H9 (cell line): ENCODE measurements at regions not wholly inside any gene's neighbourhood (a gene's known extent, or its start where the extent isn't known, plus 50 kb on each side); places are given as distances from the start of the nearest gene placed in this dataset.

ENCODE experiments used
- DNase-seq: peaks from one replicate; pipeline ENCODE4 v3.0.0-alpha.2; 2017
- H2AFZ ChIP-seq: one replicate; pipeline ENCODE4 v1.6.1; 2013; ENCODE audit warnings: mild to moderate bottlenecking, low read length, control low read depth, moderate library complexity
- H2AK5ac ChIP-seq: 2 replicates; pipeline ENCODE4 v1.6.1; 2013; ENCODE audit warnings: low read length, control low read depth, mixed read lengths; ENCODE audit not compliant: insufficient read length
- H2BK120ac ChIP-seq: one replicate; pipeline ENCODE4 v1.6.1; 2013; ENCODE audit warnings: low read depth, mild to moderate bottlenecking, low read length, control low read depth, inconsistent platforms; ENCODE audit not compliant: poor library complexity, severe bottlenecking
- H2BK12ac ChIP-seq: 2 replicates; pipeline ENCODE4 v1.6.1; 2013; ENCODE audit warnings: low read length, control low read depth, mixed read lengths, low read depth; ENCODE audit not compliant: insufficient read length
- H2BK15ac ChIP-seq: 2 replicates; pipeline ENCODE4 v1.6.1; 2013; ENCODE audit warnings: low read depth, low read length, control low read depth
- H2BK20ac ChIP-seq: one replicate; pipeline ENCODE4 v1.6.1; 2013; ENCODE audit warnings: low read depth, mild to moderate bottlenecking, low read length, control low read depth, inconsistent platforms; ENCODE audit not compliant: poor library complexity, severe bottlenecking
- H2BK5ac ChIP-seq: 2 replicates; pipeline ENCODE4 v1.6.1; 2013; ENCODE audit warnings: low read length, control low read depth, mixed read lengths; ENCODE audit not compliant: insufficient read length
- H3K14ac ChIP-seq: 2 replicates; pipeline ENCODE4 v1.6.1; 2013; ENCODE audit warnings: low read length, control low read depth; ENCODE audit not compliant: insufficient read depth
- H3K18ac ChIP-seq: 2 replicates; pipeline ENCODE4 v1.6.1; 2013; ENCODE audit warnings: low read depth, mild to moderate bottlenecking, mixed read lengths, low read length, control low read depth; ENCODE audit not compliant: insufficient read length
- H3K23ac ChIP-seq: 2 replicates; pipeline ENCODE4 v1.6.1; 2013; ENCODE audit warnings: low read length, control low read depth, mixed read lengths, low read depth; ENCODE audit not compliant: insufficient read length
- H3K23me2 ChIP-seq: 2 replicates; pipeline ENCODE4 v1.6.1; 2013; ENCODE audit warnings: low read depth, mild to moderate bottlenecking, mixed read lengths, low read length, control low read depth; ENCODE audit not compliant: insufficient read length, poor library complexity, severe bottlenecking
- H3K27ac ChIP-seq: 2 replicates; pipeline ENCODE4 v1.5.1; 2013; ENCODE audit warnings: low read length, control low read depth, mixed read lengths, low read depth; ENCODE audit not compliant: insufficient read length
- H3K27me3 ChIP-seq: 2 replicates; pipeline ENCODE4 v1.6.1; 2013; ENCODE audit warnings: low read length, control low read depth, inconsistent platforms; ENCODE audit not compliant: insufficient read depth
- H3K4ac ChIP-seq: 2 replicates; pipeline ENCODE4 v1.6.1; 2013; ENCODE audit warnings: low read depth, mild to moderate bottlenecking, control low read depth, inconsistent platforms, low read length, moderate library complexity
- H3K4me1 ChIP-seq: 2 replicates; pipeline ENCODE4 v1.6.1; 2013; ENCODE audit warnings: low read length, control low read depth, inconsistent platforms; ENCODE audit not compliant: insufficient read depth
- H3K4me2 ChIP-seq: 2 replicates; pipeline ENCODE4 v1.6.1; 2013; ENCODE audit warnings: low read length, control low read depth, mixed read lengths; ENCODE audit not compliant: insufficient read length, insufficient read depth
- H3K56ac ChIP-seq: 2 replicates; pipeline ENCODE4 v1.6.1; 2013; ENCODE audit warnings: low read depth, mild to moderate bottlenecking, mixed read lengths, low read length, control low read depth; ENCODE audit not compliant: insufficient read length
- H3K79me1 ChIP-seq: 2 replicates; pipeline ENCODE4 v1.6.1; 2013; ENCODE audit warnings: low read depth, mild to moderate bottlenecking, moderate library complexity, low read length, control low read depth, inconsistent platforms; ENCODE audit not compliant: insufficient read depth, poor library complexity, severe bottlenecking
- H3K79me2 ChIP-seq: 2 replicates; pipeline ENCODE4 v1.6.1; 2013; ENCODE audit warnings: low read length, control low read depth, inconsistent platforms; ENCODE audit not compliant: insufficient read depth
- H3K9ac ChIP-seq: 2 replicates; pipeline ENCODE4 v1.6.1; 2013; ENCODE audit warnings: low read length, control low read depth, mixed read lengths; ENCODE audit not compliant: insufficient read length; ENCODE audit errors: extremely low read depth
- H3K9me3 ChIP-seq: one replicate; pipeline ENCODE4 v1.6.1; 2013; ENCODE audit warnings: low read depth, low read length, inconsistent platforms; ENCODE audit not compliant: control insufficient read depth
- H3T11ph ChIP-seq: one replicate; pipeline ENCODE4 v1.6.1; 2013; ENCODE audit warnings: mild to moderate bottlenecking, low read length, control low read depth, inconsistent platforms
- H4K20me1 ChIP-seq: one replicate; pipeline ENCODE4 v1.6.1; 2013; ENCODE audit not compliant: control insufficient read depth, insufficient read length, insufficient read depth
- H4K5ac ChIP-seq: 2 replicates; pipeline ENCODE4 v1.6.1; 2013; ENCODE audit warnings: low read depth, mild to moderate bottlenecking, mixed read lengths, low read length, control low read depth; ENCODE audit not compliant: insufficient read length
- H4K8ac ChIP-seq: replicated peaks from 2 replicates; pipeline ENCODE4 v1.6.1; 2013; ENCODE audit warnings: low read length, control low read depth, mixed read lengths, low read depth; ENCODE audit not compliant: insufficient read length
- H4K91ac ChIP-seq: 2 replicates; pipeline ENCODE4 v1.6.1; 2013; ENCODE audit warnings: low read depth, mild to moderate bottlenecking, moderate library complexity, mixed read lengths, low read length, control low read depth; ENCODE audit not compliant: insufficient read length
- H3K27ac Mint-ChIP-seq, 3 experiments: 2 replicates in 2 of 3; 3 replicates in 1 of 3; pipeline ENCODE4 v1.8.0; 2020 to 2021; ENCODE audit warnings: mixed read lengths in 3 of 3, mild to moderate bottlenecking in 1 of 3, moderate library complexity in 1 of 3
- H3K27me3 Mint-ChIP-seq: 2 replicates; pipeline ENCODE4 v1.8.0; 2021; ENCODE audit warnings: low read depth, mild to moderate bottlenecking, moderate library complexity, mixed read lengths
- H3K36me3 Mint-ChIP-seq, 3 experiments: 2 replicates in 2 of 3; 3 replicates in 1 of 3; pipeline ENCODE4 v1.8.0; 2020 to 2021; ENCODE audit warnings: low read depth in 3 of 3, mixed read lengths in 3 of 3; ENCODE audit not compliant: insufficient read depth in 1 of 3
- H3K4me1 Mint-ChIP-seq, 2 experiments: 2 replicates each; pipeline ENCODE4 v1.8.0; 2020; ENCODE audit warnings: mixed read lengths in 2 of 2
- H3K4me3 Mint-ChIP-seq, 2 experiments: 2 replicates in 1 of 2; 3 replicates in 1 of 2; pipeline ENCODE4 v1.8.0; 2020 to 2021; ENCODE audit warnings: mild to moderate bottlenecking in 2 of 2, mixed read lengths in 2 of 2, moderate library complexity in 1 of 2
- H3K9me3 Mint-ChIP-seq, 2 experiments: 2 replicates in 1 of 2; 3 replicates in 1 of 2; pipeline ENCODE4 v1.8.0; 2020; ENCODE audit warnings: mild to moderate bottlenecking in 2 of 2, mixed read lengths in 2 of 2, moderate library complexity in 1 of 2
- CTCF ChIP-seq: fragments of 200-600 bp; sonication (generic); conservative IDR thresholded peaks from 3 replicates; pipeline ENCODE4 v1.8.0; 2021; ENCODE audit warnings: antibody characterized with exemption, mild to moderate bottlenecking
- WGBS: extraction: QIAGEN DNeasy Blood & Tissue Kit; methylation state at CpG from one replicate; pipeline ENCODE4 v1.1.7; 2013; ENCODE audit warnings: missing lambda C conversion rate, low lambda C conversion rate, mixed read lengths; ENCODE audit not compliant: insufficient read length; ENCODE audit errors: extremely low coverage; 5-methylcytosine and 5-hydroxymethylcytosine counted together

- H3K4me3 Mint-ChIP-seq: no peak overlapping the region
- H3K27me3 Mint-ChIP-seq: peaks cover 2% of the 10 kb centered on the region; the same call in 1 of the 2 replicates
- Histone ChIP-seq H3K4me1 (0 out of 2 replicates have a peak, but pooled peaks cover 2% of the 10 kb centered on the region), H3K23ac (no peak overlapping the region), H3K9ac (no peak overlapping the region), H3K27me3 (no peaks in the 10 kb centered on the region), H3K18ac (no peak overlapping the region), H2BK20ac (no peak overlapping the region), H2AFZ (no peak overlapping the region), H2BK5ac (no peak overlapping the region), H3K56ac (no peak overlapping the region), H3K4me2 (no peak overlapping the region), H3K79me1 (no peaks in the 10 kb centered on the region), H2AK5ac (no peak overlapping the region), H3T11ph (no peak overlapping the region), H4K8ac (no peak overlapping the region), H2BK15ac (no peak overlapping the region), H4K20me1 (no peaks in the 10 kb centered on the region), H3K23me2 (no peaks in the 10 kb centered on the region), H3K79me2 (peaks cover 1% of the 10 kb centered on the region; the same call in 1 of the 2 replicates), H3K27ac (no peak overlapping the region), H3K9me3 (no peaks in the 10 kb centered on the region), H3K14ac (no peak overlapping the region), H2BK12ac (no peak overlapping the region), H3K4ac (no peak overlapping the region), H4K5ac (no peak overlapping the region), H4K91ac (no peak overlapping the region), H2BK120ac (no peak overlapping the region)
- peaks cover 6 to 7% of the 10 kb centered on the region in 2 experiments for H3K4me1 Mint-ChIP-seq
- H3K36me3 Mint-ChIP-seq: no peaks in the 10 kb centered on the region
- H3K9me3 Mint-ChIP-seq: no peaks in the 10 kb centered on the region
- no CpG with 5 or more reads among the region's 9 CpGs for WGBS
- no peak for TF ChIP-seq CTCF
- no peak overlapping the region for H3K27ac Mint-ChIP-seq
- DNase-seq: no peak
Observed at GRCh38 chr12:5155866-5156265, 112.2 kb downstream of the KCNA5 start.
